ENCODE measurements at regions not wholly inside any gene's neighbourhood (a gene's known extent, or its start where the extent isn't known, plus 50 kb on each side); places are given as distances from the start of the nearest gene placed in this dataset.

GRCh38 chr18:23314672-23315071 is 138.4 kb upstream of the RIOK3 start:
- Histone ChIP-seq H3K36me3 (ENCODE audit: control insufficient read depth, insufficient read depth, low read length) (no peaks in the 10 kb centered on the region), H2AFZ (replicated peaks; ENCODE audit: low read length, poor library complexity) (no peak overlapping the region), H4K91ac (ENCODE audit: insufficient read depth, low read depth, low read length) (no peak overlapping the region), H4K5ac (ENCODE audit: low read depth, low read length) (no peak overlapping the region), H3K27me3 (ENCODE audit: control insufficient read depth, insufficient read depth, low read length) (no peaks in the 10 kb centered on the region), H4K20me1 (ENCODE audit: insufficient read depth, low read length) (no peaks in the 10 kb centered on the region), H2BK20ac (ENCODE audit: low read depth, low read length) (no peak overlapping the region), H3K4me3 (ENCODE audit: insufficient read depth, low read depth, low read length) (no peak overlapping the region), H3K56ac (ENCODE audit: extremely low read depth, insufficient read depth, low read length) (no peak overlapping the region), H3K14ac (replicated peaks; ENCODE audit: low read depth, low read length) (no peak overlapping the region), H3K4me2 (ENCODE audit: low read depth, low read length) (no peak overlapping the region), H3K4ac (ENCODE audit: low read depth, low read length) (no peak overlapping the region), H3K9me1 (ENCODE audit: insufficient read depth, low read length) (peaks cover 12% of the 10 kb centered on the region), H3K18ac (ENCODE audit: low read depth, low read length) (no peak overlapping the region), H2AK5ac (ENCODE audit: low read depth, low read length) (no peak overlapping the region; the same call in 1 of the 2 replicates), H3K4me1 (ENCODE audit: control insufficient read depth, insufficient read depth, low read length) (peaks cover 10% of the 10 kb centered on the region), H3K79me1 (ENCODE audit: low read depth in 1 of 2, low read length in 2 of 2) (peaks cover 0 to 6% of the 10 kb centered on the region in 2 experiments; a peak in 1 of 4 replicates), H3K27ac (ENCODE audit: insufficient read depth, low read length) (no peak overlapping the region), H3K23ac (ENCODE audit: low read depth, low read length) (no peak overlapping the region), H4K8ac (ENCODE audit: low read depth in 2 of 2, low read length in 2 of 2) (no peak overlapping the region), H2BK120ac (ENCODE audit: low read depth, low read length) (no peak overlapping the region), H2BK5ac (ENCODE audit: low read depth, low read length, poor library complexity, severe bottlenecking) (no peak overlapping the region), H2BK15ac (ENCODE audit: low read depth, low read length) (no peak overlapping the region), H3K9ac (ENCODE audit: low read depth, low read length) (no peak overlapping the region), H2AK9ac (replicated peaks; ENCODE audit: low read depth, low read length, poor library complexity) (no peak overlapping the region), H3K9me3 (ENCODE audit: control insufficient read depth, insufficient read depth, low read length) (no peaks in the 10 kb centered on the region)
- ChIA-PET POLR2A (ENCODE audit: unreplicated experiment) (no interaction called here), CTCF (no interaction called here)
- no peak for TF ChIP-seq POLR2A (IDR thresholded peaks at IDR 0.05; ENCODE audit: low read depth, low read length)
- TF ChIP-seq RAD21 (IDR thresholded peaks at IDR 0.05; ENCODE audit: low read length), result no peak
- TF ChIP-seq MAZ (IDR thresholded peaks at IDR 0.05; ENCODE audit: borderline replicate concordance, low read depth, low read length), result no peak
- no peak for TF ChIP-seq USF2 (IDR thresholded peaks at IDR 0.05; ENCODE audit: low read depth, low read length)
- no peak for TF ChIP-seq MXI1 (IDR thresholded peaks at IDR 0.05; ENCODE audit: borderline replicate concordance, low read depth, low read length)
- in situ Hi-C loops (cut with MboI; ENCODE audit: low sequenced_read_pairs) (no loop called here), dilution Hi-C loops (cut with HindIII; ENCODE audit: low sequenced_read_pairs, unreplicated experiment) (no loop called here), intact Hi-C loops (cut with micrococcal nuclease) (no loop called here)
- ATAC-seq (ENCODE audit: low read depth) (no peak), DNase-seq (no peak)
- BruUV-seq (replicated peaks), result no TSS peak
- no CpG with 5 or more reads among the region's 4 CpGs for WGBS, 2 experiments (ENCODE audit: extremely low coverage in 2 of 2, insufficient read length in 1 of 2)

Measured in IMR-90 (cell line).